ENCODE measurements at regions not wholly inside any gene's neighbourhood (a gene's known extent, or its start where the extent isn't known, plus 50 kb on each side); places are given as distances from the start of the nearest gene placed in this dataset.

- in situ Hi-C loops (cut with HindIII; ENCODE audit: low pct_unique_long_range_greater_than_20kb, low sequenced_read_pairs), result no loop called here
- ATAC-seq (no peak), DNase-seq (ENCODE audit: low read depth, low spot score) (no peak)
- Histone ChIP-seq H3K4me3 (ENCODE audit: low read depth in 2 of 2, low read length in 2 of 2) (no peak overlapping the region), H3K9me3 (ENCODE audit: control insufficient read depth, insufficient read depth, low read depth, low read length) (no peaks in the 10 kb centered on the region), H3K4me1 (ENCODE audit: control insufficient read depth, insufficient read depth, low read length) (no peaks in the 10 kb centered on the region), H3K27ac (ENCODE audit: low read length) (no peak overlapping the region), H3K27me3 (ENCODE audit: control insufficient read depth, insufficient read depth, low read length) (no peaks in the 10 kb centered on the region), H3K36me3 (ENCODE audit: control insufficient read depth, insufficient read depth, low read length) (no peaks in the 10 kb centered on the region)
- POLR2A ChIA-PET, result no interaction called here
- BruUV-seq (replicated peaks), result no TSS peak
- intact Hi-C loops (cut with micrococcal nuclease; ENCODE audit: unreplicated experiment), result no loop called here
- no peak for TF ChIP-seq POLR2AphosphoS5 (IDR thresholded peaks at IDR 0.05; ENCODE audit: low read depth, low read length)
- TF ChIP-seq, protein P1, sequence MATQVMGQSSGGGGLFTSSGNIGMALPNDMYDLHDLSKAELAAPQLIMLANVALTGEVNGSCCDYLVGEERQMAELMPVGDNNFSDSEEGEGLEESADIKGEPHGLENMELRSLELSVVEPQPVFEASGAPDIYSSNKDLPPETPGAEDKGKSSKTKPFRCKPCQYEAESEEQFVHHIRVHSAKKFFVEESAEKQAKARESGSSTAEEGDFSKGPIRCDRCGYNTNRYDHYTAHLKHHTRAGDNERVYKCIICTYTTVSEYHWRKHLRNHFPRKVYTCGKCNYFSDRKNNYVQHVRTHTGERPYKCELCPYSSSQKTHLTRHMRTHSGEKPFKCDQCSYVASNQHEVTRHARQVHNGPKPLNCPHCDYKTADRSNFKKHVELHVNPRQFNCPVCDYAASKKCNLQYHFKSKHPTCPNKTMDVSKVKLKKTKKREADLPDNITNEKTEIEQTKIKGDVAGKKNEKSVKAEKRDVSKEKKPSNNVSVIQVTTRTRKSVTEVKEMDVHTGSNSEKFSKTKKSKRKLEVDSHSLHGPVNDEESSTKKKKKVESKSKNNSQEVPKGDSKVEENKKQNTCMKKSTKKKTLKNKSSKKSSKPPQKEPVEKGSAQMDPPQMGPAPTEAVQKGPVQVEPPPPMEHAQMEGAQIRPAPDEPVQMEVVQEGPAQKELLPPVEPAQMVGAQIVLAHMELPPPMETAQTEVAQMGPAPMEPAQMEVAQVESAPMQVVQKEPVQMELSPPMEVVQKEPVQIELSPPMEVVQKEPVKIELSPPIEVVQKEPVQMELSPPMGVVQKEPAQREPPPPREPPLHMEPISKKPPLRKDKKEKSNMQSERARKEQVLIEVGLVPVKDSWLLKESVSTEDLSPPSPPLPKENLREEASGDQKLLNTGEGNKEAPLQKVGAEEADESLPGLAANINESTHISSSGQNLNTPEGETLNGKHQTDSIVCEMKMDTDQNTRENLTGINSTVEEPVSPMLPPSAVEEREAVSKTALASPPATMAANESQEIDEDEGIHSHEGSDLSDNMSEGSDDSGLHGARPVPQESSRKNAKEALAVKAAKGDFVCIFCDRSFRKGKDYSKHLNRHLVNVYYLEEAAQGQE (IDR thresholded peaks at IDR 0.05; ENCODE audit: insufficient read depth in 1 of 2, low read depth in 2 of 2, low read length in 1 of 2), result no peak
- no peak for TF ChIP-seq SIN3A (IDR thresholded peaks at IDR 0.05; ENCODE audit: borderline replicate concordance, insufficient read depth, low read depth, low read length)
- no peak for TF ChIP-seq CTCF (IDR thresholded peaks at IDR 0.05)
- no peak for TF ChIP-seq TCF7L2 (IDR thresholded peaks at IDR 0.05; ENCODE audit: low read depth, low read length)
- CTCF ChIA-PET, result no interaction called here
Observed at GRCh38 chr1:208962867-208963266, 620.6 kb upstream of the CAMK1G start.

GRCh38 chr1:208965351-208965750 is 618.2 kb upstream of the CAMK1G start:
- no peak for ATAC-seq
- intact Hi-C loops (cut with micrococcal nuclease; ENCODE audit: unreplicated experiment) (no loop called here), in situ Hi-C loops (cut with HindIII; ENCODE audit: low pct_unique_long_range_greater_than_20kb, low sequenced_read_pairs) (no loop called here)
- CTCF ChIA-PET, result no interaction called here
- DNase-seq (ENCODE audit: low read depth, low spot score), result no peak
- no peaks in the 10 kb centered on the region for H3K4me1 ChIP-seq (ENCODE audit: control insufficient read depth, insufficient read depth, low read length)
- POLR2A ChIA-PET, result no interaction called here
- no peaks in the 10 kb centered on the region for H3K27me3 ChIP-seq (ENCODE audit: control insufficient read depth, insufficient read depth, low read length)
- no peaks in the 10 kb centered on the region for H3K36me3 ChIP-seq (ENCODE audit: control insufficient read depth, insufficient read depth, low read length)
- no peak overlapping the region for H3K4me3 ChIP-seq (ENCODE audit: low read depth in 2 of 2, low read length in 2 of 2)
- BruUV-seq (replicated peaks), result no TSS peak
- H3K9me3 ChIP-seq (ENCODE audit: control insufficient read depth, insufficient read depth, low read depth, low read length), result no peaks in the 10 kb centered on the region
- no peak for TF ChIP-seq SIN3A (IDR thresholded peaks at IDR 0.05; ENCODE audit: borderline replicate concordance, insufficient read depth, low read depth, low read length)
- TF ChIP-seq, protein P1 (IDR thresholded peaks at IDR 0.05; ENCODE audit: insufficient read depth in 1 of 2, low read depth in 2 of 2, low read length in 1 of 2), result no peak
- no peak for TF ChIP-seq CTCF (IDR thresholded peaks at IDR 0.05)
- no peak overlapping the region for H3K27ac ChIP-seq (ENCODE audit: low read length)
